ENCODE measurements at regions not wholly inside any gene's neighbourhood (a gene's known extent, or its start where the extent isn't known, plus 50 kb on each side); places are given as distances from the start of the nearest gene placed in this dataset.

DNA sequence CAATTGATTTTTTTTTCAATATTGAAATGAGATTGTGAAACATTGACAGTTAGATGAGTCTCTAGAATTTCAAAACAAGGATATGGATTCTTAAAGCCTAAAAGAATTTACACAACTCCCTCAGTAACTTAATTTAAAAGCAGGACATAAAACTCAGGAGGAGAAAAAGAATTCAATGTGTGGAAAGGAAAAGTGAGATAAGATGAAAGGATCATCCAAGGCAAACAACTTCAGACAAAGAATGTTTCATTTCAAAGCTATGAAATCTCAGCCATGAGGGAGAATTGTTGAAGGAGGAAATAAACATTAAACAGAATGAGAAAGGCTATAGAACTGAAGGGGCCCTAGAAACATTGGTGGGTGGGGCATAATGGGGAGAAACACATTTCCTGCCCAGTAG, 191.7 kb upstream of the NOX3 start:
- TF ChIP-seq, protein P1, sequence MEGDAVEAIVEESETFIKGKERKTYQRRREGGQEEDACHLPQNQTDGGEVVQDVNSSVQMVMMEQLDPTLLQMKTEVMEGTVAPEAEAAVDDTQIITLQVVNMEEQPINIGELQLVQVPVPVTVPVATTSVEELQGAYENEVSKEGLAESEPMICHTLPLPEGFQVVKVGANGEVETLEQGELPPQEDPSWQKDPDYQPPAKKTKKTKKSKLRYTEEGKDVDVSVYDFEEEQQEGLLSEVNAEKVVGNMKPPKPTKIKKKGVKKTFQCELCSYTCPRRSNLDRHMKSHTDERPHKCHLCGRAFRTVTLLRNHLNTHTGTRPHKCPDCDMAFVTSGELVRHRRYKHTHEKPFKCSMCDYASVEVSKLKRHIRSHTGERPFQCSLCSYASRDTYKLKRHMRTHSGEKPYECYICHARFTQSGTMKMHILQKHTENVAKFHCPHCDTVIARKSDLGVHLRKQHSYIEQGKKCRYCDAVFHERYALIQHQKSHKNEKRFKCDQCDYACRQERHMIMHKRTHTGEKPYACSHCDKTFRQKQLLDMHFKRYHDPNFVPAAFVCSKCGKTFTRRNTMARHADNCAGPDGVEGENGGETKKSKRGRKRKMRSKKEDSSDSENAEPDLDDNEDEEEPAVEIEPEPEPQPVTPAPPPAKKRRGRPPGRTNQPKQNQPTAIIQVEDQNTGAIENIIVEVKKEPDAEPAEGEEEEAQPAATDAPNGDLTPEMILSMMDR (IDR thresholded peaks at IDR 0.05; ENCODE audit: low read depth, low read length, missing control alignments): no peak
- no peak overlapping the region for H3K4me3 ChIP-seq (replicated peaks; ENCODE audit: low read depth, low read length)
- DNase-seq (ENCODE audit: extremely low read depth, low read depth): no peak

DNA sequence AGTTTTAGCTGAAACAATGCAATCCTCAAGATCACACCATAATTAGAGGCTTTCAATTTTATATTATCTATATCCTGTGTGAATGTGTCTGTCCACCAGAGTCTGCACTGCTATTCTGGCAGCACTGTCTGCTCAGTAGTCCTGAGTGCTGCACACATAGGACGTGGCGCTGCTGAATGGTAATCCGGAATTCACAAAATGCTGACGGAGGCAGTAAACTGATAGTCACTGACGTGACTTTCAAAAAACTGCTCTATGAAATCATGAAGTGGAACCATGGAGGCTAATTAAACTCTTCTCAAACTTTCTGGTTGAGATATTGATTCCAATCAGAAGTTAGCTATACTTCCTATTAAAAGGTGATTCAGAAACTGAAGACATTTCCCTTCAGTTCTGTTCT, 190.8 kb upstream of the NOX3 start:
- no peak overlapping the region for H3K4me3 ChIP-seq (replicated peaks; ENCODE audit: low read depth, low read length)
- DNase-seq (ENCODE audit: extremely low read depth, low read depth): no peak
- TF ChIP-seq, protein P1 (IDR thresholded peaks at IDR 0.05; ENCODE audit: low read depth, low read length, missing control alignments): no peak

DNA sequence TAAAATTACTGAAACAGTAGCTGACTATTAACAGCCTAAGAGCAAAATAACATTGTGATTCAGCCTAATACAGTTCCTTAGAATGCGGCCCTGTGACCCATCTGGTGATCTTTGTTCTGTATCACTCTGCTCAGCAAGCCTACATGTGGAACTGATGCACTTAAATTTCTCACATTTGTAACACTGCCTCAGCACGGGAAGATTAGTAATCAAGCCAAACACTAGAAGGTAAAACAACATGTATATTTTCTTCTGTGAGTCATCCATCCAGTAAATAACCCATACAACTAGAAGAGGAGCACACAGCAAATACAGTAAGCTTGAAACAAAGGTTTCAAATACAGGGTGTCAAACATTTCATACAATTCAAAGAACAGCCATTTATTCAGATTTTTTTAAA, 189.7 kb upstream of the NOX3 start:
- peak; percentile 25 for DNase-seq (ENCODE audit: extremely low read depth, low read depth)
- TF ChIP-seq, protein P1 (IDR thresholded peaks at IDR 0.05; ENCODE audit: low read depth, low read length, missing control alignments): no peak
- no peak overlapping the region for H3K4me3 ChIP-seq (replicated peaks; ENCODE audit: low read depth, low read length)

DNA sequence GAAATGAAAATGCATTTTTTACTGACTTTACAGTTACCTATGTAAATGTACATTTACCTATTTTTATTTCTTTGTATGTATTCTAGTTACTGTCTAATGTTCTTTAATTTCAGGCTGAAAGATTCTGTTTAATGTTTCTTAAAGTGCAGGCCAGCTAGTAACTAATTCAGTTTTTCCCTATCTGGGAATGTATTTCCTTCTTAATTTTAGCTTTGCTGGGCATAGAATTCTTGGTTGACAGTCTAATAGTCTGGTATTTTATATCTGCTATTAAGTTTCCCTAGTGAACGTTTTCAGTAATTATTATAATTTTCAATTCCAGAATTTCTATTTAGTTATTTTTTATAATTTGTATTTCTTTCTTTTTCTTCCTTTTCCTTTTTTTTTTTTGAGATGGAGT, 186.0 kb upstream of the NOX3 start:
- DNase-seq (ENCODE audit: extremely low read depth, low read depth): no peak
- H3K4me3 ChIP-seq (replicated peaks; ENCODE audit: low read depth, low read length): no peak overlapping the region
- TF ChIP-seq, protein P1 (IDR thresholded peaks at IDR 0.05; ENCODE audit: low read depth, low read length, missing control alignments): no peak

DNA sequence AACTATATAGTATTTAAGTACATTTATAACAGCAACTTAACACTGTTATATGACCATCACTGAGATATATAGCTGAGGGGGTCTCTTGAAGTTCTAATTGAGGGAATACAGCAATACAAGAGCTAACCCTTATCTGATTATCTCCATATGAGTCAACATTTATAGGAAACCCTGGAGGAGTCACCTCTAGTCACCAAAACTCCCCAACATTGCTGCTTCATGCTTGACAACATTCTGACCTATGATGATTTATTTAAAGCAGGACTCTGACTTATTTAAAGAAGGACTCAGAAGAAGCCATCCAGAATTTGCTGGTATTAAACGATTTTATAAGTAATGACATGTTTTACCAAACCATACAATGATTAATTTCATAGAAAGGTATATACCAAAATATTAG, 182.6 kb upstream of the NOX3 start:
- TF ChIP-seq, protein P1 (IDR thresholded peaks at IDR 0.05; ENCODE audit: low read depth, low read length, missing control alignments): no peak
- H3K4me3 ChIP-seq (replicated peaks; ENCODE audit: low read depth, low read length): no peak overlapping the region
- DNase-seq (ENCODE audit: extremely low read depth, low read depth): no peak

DNA sequence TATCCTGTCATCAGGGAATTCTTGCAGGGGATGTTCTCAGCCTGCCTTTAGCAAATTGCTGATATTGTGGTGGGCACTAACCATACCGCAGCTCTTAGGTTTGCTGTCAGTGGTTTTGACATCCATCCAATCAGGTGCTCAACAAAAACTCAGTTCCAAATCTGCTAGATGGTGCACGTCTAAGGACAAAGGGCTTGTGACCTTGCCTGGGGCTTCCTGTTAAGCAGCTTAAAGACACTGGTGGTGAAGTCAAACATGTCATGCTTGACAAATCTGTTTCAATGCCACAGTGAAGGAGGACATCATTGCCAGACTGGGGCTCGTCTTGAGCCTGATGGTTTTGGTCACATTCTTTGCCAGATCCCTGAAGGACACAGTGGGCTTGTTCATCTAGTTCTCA, 179.8 kb upstream of the NOX3 start:
- TF ChIP-seq, protein P1 (IDR thresholded peaks at IDR 0.05; ENCODE audit: low read depth, low read length, missing control alignments): no peak
- H3K4me3 ChIP-seq (replicated peaks; ENCODE audit: low read depth, low read length): no peak overlapping the region
- no peak for DNase-seq (ENCODE audit: extremely low read depth, low read depth)

DNA sequence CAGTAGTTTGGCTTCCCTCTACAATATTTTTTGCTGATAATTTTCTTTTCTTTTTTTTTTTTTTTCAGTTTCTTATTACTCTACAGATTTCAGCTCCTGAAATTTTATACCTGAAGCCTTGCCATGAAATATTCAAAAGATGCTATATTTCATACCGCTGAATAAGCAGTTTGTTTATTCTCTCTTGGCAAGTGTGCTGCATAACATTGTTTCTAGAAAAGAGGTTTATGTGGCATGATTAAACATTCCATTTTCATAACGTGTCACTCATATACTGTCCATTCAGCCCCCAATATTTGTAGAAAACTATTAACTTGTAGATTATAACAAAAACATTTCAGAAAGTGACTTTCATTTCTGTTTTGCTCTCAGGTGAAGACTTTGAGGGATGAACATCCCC, 174.4 kb upstream of the NOX3 start:
- TF ChIP-seq, protein P1 (IDR thresholded peaks at IDR 0.05; ENCODE audit: low read depth, low read length, missing control alignments): no peak
- no peak overlapping the region for H3K4me3 ChIP-seq (replicated peaks; ENCODE audit: low read depth, low read length)
- no peak for DNase-seq (ENCODE audit: extremely low read depth, low read depth)
